ENCODE measurements at regions not wholly inside any gene's neighbourhood (a gene's known extent, or its start where the extent isn't known, plus 50 kb on each side); places are given as distances from the start of the nearest gene placed in this dataset.

- Histone ChIP-seq H3K27me3 (ENCODE audit: insufficient read depth, low read length) (no peaks in the 10 kb centered on the region), H3K4me1 (ENCODE audit: control insufficient read depth, insufficient read depth, low read length, unreplicated experiment) (peaks cover 5% of the 10 kb centered on the region), H3K27ac (ENCODE audit: low read depth, low read length) (no peak overlapping the region), H3K79me2 (ENCODE audit: control insufficient read depth, insufficient read depth, low read length, unreplicated experiment) (no peaks in the 10 kb centered on the region), H3K36me3 (ENCODE audit: insufficient read depth, low read length) (no peaks in the 10 kb centered on the region), H3K4me3 (ENCODE audit: low read depth, low read length) (no peak overlapping the region), H2AFZ (ENCODE audit: low read length, unreplicated experiment) (no peak overlapping the region)
These were observed 477.5 kb downstream of the GJA1 start for GRCh38 chr6:121912905-121913304.

DNA sequence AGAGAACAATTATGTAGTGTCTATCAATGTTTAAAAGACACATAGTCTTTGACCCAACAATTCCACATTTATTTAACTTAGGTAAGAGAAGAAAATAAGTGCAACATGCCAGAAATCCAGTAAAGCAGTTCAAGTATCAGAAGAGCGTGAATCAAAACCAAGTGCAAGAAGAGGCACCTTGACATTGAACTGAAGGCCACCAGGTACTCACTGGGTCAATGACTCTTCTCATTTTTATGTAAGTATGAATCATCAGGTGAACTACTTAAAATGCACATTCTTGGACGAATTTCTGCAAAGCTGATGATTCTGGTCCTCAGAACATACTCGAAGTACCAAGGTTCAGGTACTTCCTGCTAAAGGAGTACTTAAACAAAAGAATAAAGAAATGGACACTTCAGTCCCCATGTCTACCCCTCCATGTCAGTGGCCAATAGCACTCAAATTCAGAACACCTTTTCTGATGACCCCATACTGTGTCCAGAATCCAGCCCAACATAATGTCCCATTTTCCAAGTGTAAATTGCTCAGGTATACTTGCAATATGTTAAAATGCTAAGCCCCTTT is 481.9 kb downstream of the GJA1 start:
- Histone ChIP-seq H3K27me3 (ENCODE audit: insufficient read depth, low read length) (no peaks in the 10 kb centered on the region), H3K4me3 (ENCODE audit: low read depth, low read length) (no peak overlapping the region), H3K4me1 (ENCODE audit: control insufficient read depth, insufficient read depth, low read length, unreplicated experiment) (peaks cover 11% of the 10 kb centered on the region), H2AFZ (ENCODE audit: low read length, unreplicated experiment) (no peak overlapping the region), H3K79me2 (ENCODE audit: control insufficient read depth, insufficient read depth, low read length, unreplicated experiment) (no peaks in the 10 kb centered on the region), H3K27ac (ENCODE audit: low read depth, low read length) (no peak overlapping the region), H3K36me3 (ENCODE audit: insufficient read depth, low read length) (no peaks in the 10 kb centered on the region)

GRCh38 chr6:121917834-121918559 is 481.5 kb upstream of the HSF2 start:
- H3K79me2 ChIP-seq (ENCODE audit: control insufficient read depth, insufficient read depth, low read length, unreplicated experiment), result no peaks in the 10 kb centered on the region
- peaks cover 6% of the 10 kb centered on the region for H3K4me1 ChIP-seq (ENCODE audit: control insufficient read depth, insufficient read depth, low read length, unreplicated experiment)
- H3K4me3 ChIP-seq (ENCODE audit: low read depth, low read length), result no peak overlapping the region
- no peaks in the 10 kb centered on the region for H3K27me3 ChIP-seq (ENCODE audit: insufficient read depth, low read length)
- peak overlapping the region; percentile 9 for H2AFZ ChIP-seq (ENCODE audit: low read length, unreplicated experiment)
- H3K36me3 ChIP-seq (ENCODE audit: insufficient read depth, low read length), result no peaks in the 10 kb centered on the region
- no peak overlapping the region for H3K27ac ChIP-seq (ENCODE audit: low read depth, low read length)

- Histone ChIP-seq H3K27me3 (ENCODE audit: insufficient read depth, low read length) (no peaks in the 10 kb centered on the region), H3K79me2 (ENCODE audit: control insufficient read depth, insufficient read depth, low read length, unreplicated experiment) (no peaks in the 10 kb centered on the region), H3K36me3 (ENCODE audit: insufficient read depth, low read length) (no peaks in the 10 kb centered on the region), H2AFZ (ENCODE audit: low read length, unreplicated experiment) (no peak overlapping the region), H3K4me1 (ENCODE audit: control insufficient read depth, insufficient read depth, low read length, unreplicated experiment) (peaks cover 6% of the 10 kb centered on the region), H3K27ac (ENCODE audit: low read depth, low read length) (no peak overlapping the region), H3K4me3 (ENCODE audit: low read depth, low read length) (no peak overlapping the region)
These were observed 478.8 kb upstream of the HSF2 start for GRCh38 chr6:121920616-121921015.

DNA sequence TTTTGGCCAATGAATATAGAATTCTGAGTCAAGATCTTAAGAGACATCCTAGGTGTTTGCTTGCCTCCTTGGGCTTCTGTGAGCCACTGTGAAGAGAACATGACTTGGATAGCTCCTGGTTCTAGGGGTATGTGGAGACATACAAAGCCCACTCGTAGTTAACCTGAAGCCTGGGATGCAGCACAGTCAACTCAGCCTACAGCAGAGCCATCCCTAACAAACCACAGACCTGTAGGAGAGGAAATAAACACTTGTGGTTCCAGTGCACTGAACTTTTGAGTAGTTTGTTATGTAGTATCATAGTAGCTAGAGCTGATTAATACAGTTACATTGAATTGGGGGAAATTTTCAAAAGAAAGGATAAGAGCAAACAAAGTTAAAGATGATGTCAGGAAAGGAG is 474.4 kb upstream of the HSF2 start:
- no peak overlapping the region for H2AFZ ChIP-seq (ENCODE audit: low read length, unreplicated experiment)
- no peaks in the 10 kb centered on the region for H3K36me3 ChIP-seq (ENCODE audit: insufficient read depth, low read length)
- H3K4me3 ChIP-seq (ENCODE audit: low read depth, low read length), result no peak overlapping the region
- no peaks in the 10 kb centered on the region for H3K79me2 ChIP-seq (ENCODE audit: control insufficient read depth, insufficient read depth, low read length, unreplicated experiment)
- no peaks in the 10 kb centered on the region for H3K27me3 ChIP-seq (ENCODE audit: insufficient read depth, low read length)
- H3K27ac ChIP-seq (ENCODE audit: low read depth, low read length), result no peak overlapping the region
- no peaks in the 10 kb centered on the region for H3K4me1 ChIP-seq (ENCODE audit: control insufficient read depth, insufficient read depth, low read length, unreplicated experiment)

DNA sequence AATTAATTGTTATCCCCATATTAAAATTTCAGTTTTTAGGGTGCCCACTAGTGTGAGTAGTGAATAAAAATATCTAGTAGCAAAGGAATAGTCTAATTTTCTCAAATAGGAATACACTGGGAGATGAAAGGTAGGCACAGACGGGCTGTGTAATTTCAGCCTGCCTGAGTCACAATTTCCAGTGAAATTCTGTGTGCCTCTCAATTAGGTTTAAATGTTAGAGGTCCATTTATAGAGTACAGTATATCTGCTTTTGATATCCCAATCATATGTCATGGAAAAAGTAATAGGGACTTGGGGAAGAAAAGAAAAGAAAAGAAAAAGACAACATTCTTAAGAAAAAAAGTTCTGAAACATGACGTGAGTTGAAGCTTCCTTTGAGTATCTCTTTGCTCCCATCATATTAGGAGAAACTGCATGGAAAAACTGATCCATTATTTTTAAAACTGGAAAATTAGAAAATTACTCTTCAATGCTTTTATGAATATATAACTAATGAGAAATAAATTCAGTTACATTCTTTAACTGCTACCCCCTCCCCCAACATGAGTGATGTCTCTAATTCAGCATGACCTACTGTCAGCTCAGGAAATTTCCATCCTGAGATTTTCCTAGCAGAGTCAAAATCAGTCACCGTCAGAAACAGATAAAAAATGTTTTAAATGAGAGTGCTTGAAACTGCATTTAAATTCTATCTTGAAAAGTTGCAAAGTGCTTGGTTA is 473.8 kb upstream of the HSF2 start:
- H3K4me1 ChIP-seq (ENCODE audit: control insufficient read depth, insufficient read depth, low read length, unreplicated experiment), result no peaks in the 10 kb centered on the region
- no peaks in the 10 kb centered on the region for H3K79me2 ChIP-seq (ENCODE audit: control insufficient read depth, insufficient read depth, low read length, unreplicated experiment)
- no peaks in the 10 kb centered on the region for H3K36me3 ChIP-seq (ENCODE audit: insufficient read depth, low read length)
- H2AFZ ChIP-seq (ENCODE audit: low read length, unreplicated experiment), result no peak overlapping the region
- no peaks in the 10 kb centered on the region for H3K27me3 ChIP-seq (ENCODE audit: insufficient read depth, low read length)
- no peak overlapping the region for H3K27ac ChIP-seq (ENCODE audit: low read depth, low read length)
- H3K4me3 ChIP-seq (ENCODE audit: low read depth, low read length), result no peak overlapping the region

GRCh38 chr6:121929301-121929700 is 470.2 kb upstream of the HSF2 start:
- H3K79me2 ChIP-seq (ENCODE audit: control insufficient read depth, insufficient read depth, low read length, unreplicated experiment), result no peaks in the 10 kb centered on the region
- H3K4me1 ChIP-seq (ENCODE audit: control insufficient read depth, insufficient read depth, low read length, unreplicated experiment), result peaks cover 18% of the 10 kb centered on the region
- H3K27me3 ChIP-seq (ENCODE audit: insufficient read depth, low read length), result no peaks in the 10 kb centered on the region
- no peaks in the 10 kb centered on the region for H3K36me3 ChIP-seq (ENCODE audit: insufficient read depth, low read length)
- no peak overlapping the region for H2AFZ ChIP-seq (ENCODE audit: low read length, unreplicated experiment)
- H3K4me3 ChIP-seq (ENCODE audit: low read depth, low read length), result no peak overlapping the region
- H3K27ac ChIP-seq (ENCODE audit: low read depth, low read length), result no peak overlapping the region

DNA sequence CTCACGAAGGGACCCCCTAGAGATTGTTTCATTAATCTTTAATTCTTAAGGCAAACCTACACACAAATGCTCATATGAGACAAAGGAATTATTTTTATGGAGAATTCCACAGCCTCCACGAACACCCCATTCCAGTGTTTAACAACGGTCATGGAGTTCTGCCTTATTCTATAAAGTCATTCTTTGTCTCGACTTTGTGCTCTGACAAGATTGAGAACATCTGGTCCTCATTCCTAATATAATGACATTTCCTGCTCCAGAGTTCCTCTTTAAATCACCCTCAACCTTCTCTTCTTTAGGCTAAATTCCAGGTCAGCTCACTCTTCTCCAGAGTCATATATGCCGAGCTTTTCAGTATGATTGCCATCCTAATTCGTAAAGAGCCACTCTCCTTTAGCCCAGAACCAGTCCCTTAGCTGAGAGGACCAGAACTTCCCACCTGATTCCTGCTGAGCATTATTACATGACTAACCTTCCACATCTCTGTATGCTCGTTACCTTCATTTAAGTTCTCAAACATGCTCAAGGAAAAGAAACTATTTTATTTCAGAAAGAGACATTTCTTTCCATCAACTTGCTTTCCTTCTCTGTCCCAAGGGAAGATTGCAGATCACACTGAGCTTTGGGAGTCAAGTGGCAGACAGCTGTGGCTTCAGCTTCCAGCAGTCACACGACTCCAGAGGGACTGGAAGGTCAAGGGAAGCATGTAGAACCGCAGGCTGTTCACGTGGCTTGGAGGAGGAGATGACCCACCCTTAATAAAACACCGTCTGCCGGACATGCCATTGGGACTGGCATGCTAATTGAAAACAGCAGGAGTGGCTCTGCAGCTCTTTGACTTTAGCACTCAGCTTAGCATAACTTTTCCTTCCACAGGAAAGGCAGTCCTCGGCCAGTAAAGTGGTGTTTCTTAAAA is 467.1 kb upstream of the HSF2 start:
- Histone ChIP-seq H2AFZ (ENCODE audit: low read length, unreplicated experiment) (no peak overlapping the region), H3K4me1 (ENCODE audit: control insufficient read depth, insufficient read depth, low read length, unreplicated experiment) (peaks cover 18% of the 10 kb centered on the region), H3K27me3 (ENCODE audit: insufficient read depth, low read length) (no peaks in the 10 kb centered on the region), H3K27ac (ENCODE audit: low read depth, low read length) (peak overlapping the region; percentile 7), H3K4me3 (ENCODE audit: low read depth, low read length) (peak overlapping the region; percentile 4; the same call in 1 of the 2 replicates), H3K36me3 (ENCODE audit: insufficient read depth, low read length) (no peaks in the 10 kb centered on the region), H3K79me2 (ENCODE audit: control insufficient read depth, insufficient read depth, low read length, unreplicated experiment) (no peaks in the 10 kb centered on the region)

DNA sequence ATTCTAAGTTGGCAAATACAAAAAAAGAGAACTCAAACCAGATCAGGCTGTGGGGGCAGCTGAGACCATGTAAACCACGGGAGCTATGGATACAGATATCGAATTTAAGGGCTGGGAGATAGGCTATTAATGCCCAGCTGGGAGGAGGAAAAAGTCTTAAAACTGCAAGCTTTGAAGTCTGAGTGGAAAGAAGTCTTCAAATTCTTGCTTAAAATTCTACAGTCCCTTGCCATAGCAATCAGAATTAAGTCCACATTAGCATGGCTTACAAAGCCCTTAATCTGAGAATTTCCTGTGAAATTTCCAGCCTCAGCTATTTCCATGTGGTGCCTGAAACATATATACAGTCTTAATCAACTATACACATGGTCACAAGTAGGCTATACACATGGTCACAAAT is 465.0 kb upstream of the HSF2 start:
- H3K4me3 ChIP-seq (ENCODE audit: low read depth, low read length), result no peak overlapping the region
- peaks cover 18% of the 10 kb centered on the region for H3K4me1 ChIP-seq (ENCODE audit: control insufficient read depth, insufficient read depth, low read length, unreplicated experiment)
- H3K79me2 ChIP-seq (ENCODE audit: control insufficient read depth, insufficient read depth, low read length, unreplicated experiment), result no peaks in the 10 kb centered on the region
- H3K36me3 ChIP-seq (ENCODE audit: insufficient read depth, low read length), result no peaks in the 10 kb centered on the region
- no peak overlapping the region for H2AFZ ChIP-seq (ENCODE audit: low read length, unreplicated experiment)
- no peaks in the 10 kb centered on the region for H3K27me3 ChIP-seq (ENCODE audit: insufficient read depth, low read length)
- no peak overlapping the region for H3K27ac ChIP-seq (ENCODE audit: low read depth, low read length)

GRCh38 chr6:121940728-121941127 is 458.7 kb upstream of the HSF2 start:
- H3K79me2 ChIP-seq (ENCODE audit: control insufficient read depth, insufficient read depth, low read length, unreplicated experiment), result no peaks in the 10 kb centered on the region
- H2AFZ ChIP-seq (ENCODE audit: low read length, unreplicated experiment), result no peak overlapping the region
- H3K27me3 ChIP-seq (ENCODE audit: insufficient read depth, low read length), result no peaks in the 10 kb centered on the region
- no peaks in the 10 kb centered on the region for H3K4me1 ChIP-seq (ENCODE audit: control insufficient read depth, insufficient read depth, low read length, unreplicated experiment)
- H3K4me3 ChIP-seq (ENCODE audit: low read depth, low read length), result no peak overlapping the region
- H3K27ac ChIP-seq (ENCODE audit: low read depth, low read length), result no peak overlapping the region
- no peaks in the 10 kb centered on the region for H3K36me3 ChIP-seq (ENCODE audit: insufficient read depth, low read length)
